ENCODE measurements at regions not wholly inside any gene's neighbourhood (a gene's known extent, or its start where the extent isn't known, plus 50 kb on each side); places are given as distances from the start of the nearest gene placed in this dataset.

GRCh38 chr10:128322106-128322505 lies 195.9 kb upstream of the MKI67 start:
- TF ChIP-seq CTCF (conservative IDR thresholded peaks at IDR 0.05; ENCODE audit: low read depth, low read length), result no peak
- H3K4me3 ChIP-seq (ENCODE audit: low read depth, low read length), result no peak overlapping the region
- DNase-seq (ENCODE audit: low read depth), result no peak

GRCh38 chr10:128322950-128323349 lies 196.7 kb upstream of the MKI67 start:
- H3K4me3 ChIP-seq (ENCODE audit: low read depth, low read length), result no peak overlapping the region
- TF ChIP-seq CTCF (conservative IDR thresholded peaks at IDR 0.05; ENCODE audit: low read depth, low read length), result no peak
- no peak for DNase-seq (ENCODE audit: low read depth)

- DNase-seq (ENCODE audit: low read depth), result no peak
- TF ChIP-seq CTCF (conservative IDR thresholded peaks at IDR 0.05; ENCODE audit: low read depth, low read length), result no peak
- no peak overlapping the region for H3K4me3 ChIP-seq (ENCODE audit: low read depth, low read length)
Measured at GRCh38 chr10:128324058-128324827, 198.0 kb upstream of the MKI67 start.

- no peak for TF ChIP-seq CTCF (conservative IDR thresholded peaks at IDR 0.05; ENCODE audit: low read depth, low read length)
- no peak overlapping the region for H3K4me3 ChIP-seq (ENCODE audit: low read depth, low read length)
- DNase-seq (ENCODE audit: low read depth), result no peak
Measured at GRCh38 chr10:128325788-128326187, 199.6 kb upstream of the MKI67 start.

- no peak overlapping the region for H3K4me3 ChIP-seq (ENCODE audit: low read depth, low read length)
- no peak for TF ChIP-seq CTCF (conservative IDR thresholded peaks at IDR 0.05; ENCODE audit: low read depth, low read length)
- DNase-seq (ENCODE audit: low read depth), result no peak
Measured at GRCh38 chr10:128326251-128326650, 200.0 kb upstream of the MKI67 start.

GRCh38 chr10:128326851-128327250 lies 200.6 kb upstream of the MKI67 start:
- TF ChIP-seq CTCF (conservative IDR thresholded peaks at IDR 0.05; ENCODE audit: low read depth, low read length), result no peak
- DNase-seq (ENCODE audit: low read depth), result no peak

GRCh38 chr10:128336401-128336800 lies 210.2 kb upstream of the MKI67 start:
- TF ChIP-seq CTCF (conservative IDR thresholded peaks at IDR 0.05; ENCODE audit: low read depth, low read length), result no peak
- no peak overlapping the region for H3K4me3 ChIP-seq (ENCODE audit: low read depth, low read length)
- DNase-seq (ENCODE audit: low read depth), result no peak

More at GRCh38 chr10:128326851-128327250, 200.6 kb upstream of the MKI67 start:
- H3K4me3 ChIP-seq (ENCODE audit: low read depth, low read length), result no peak overlapping the region
